Endodermal cell (in vitro differentiated cells): ENCODE measurements at regions not wholly inside any gene's neighbourhood (a gene's known extent, or its start where the extent isn't known, plus 50 kb on each side); places are given as distances from the start of the nearest gene placed in this dataset.

ENCODE experiments used
- DNase-seq: peaks from one replicate; pipeline ENCODE4 v3.0.0-alpha.2; 2017
- H3K27ac ChIP-seq: 2 replicates; pipeline ENCODE4 v1.5.1; 2013; ENCODE audit warnings: mild to moderate bottlenecking, low read depth, low read length, moderate library complexity
- H3K27me3 ChIP-seq: 2 replicates; pipeline ENCODE4 v1.6.1; 2013; ENCODE audit warnings: mild to moderate bottlenecking, low read length, moderate library complexity; ENCODE audit not compliant: insufficient read depth, control insufficient read depth, poor library complexity, severe bottlenecking
- H3K36me3 ChIP-seq: 2 replicates; pipeline ENCODE4 v1.7.0; 2013; ENCODE audit warnings: mild to moderate bottlenecking, low read length, moderate library complexity; ENCODE audit not compliant: control insufficient read depth, insufficient read depth
- H3K4me1 ChIP-seq: one replicate; pipeline ENCODE4 v1.7.0; 2013; ENCODE audit warnings: low read length; ENCODE audit not compliant: control insufficient read depth, insufficient read depth
- H3K4me3 ChIP-seq: 2 replicates; pipeline ENCODE4 v1.5.1; 2013; ENCODE audit warnings: mild to moderate bottlenecking, low read length, moderate library complexity
- H3K9ac ChIP-seq: 2 replicates; pipeline ENCODE4 v1.6.1; 2013; ENCODE audit warnings: mild to moderate bottlenecking, low read length, moderate library complexity; ENCODE audit not compliant: poor library complexity, severe bottlenecking; ENCODE audit errors: extremely low read depth
- H3K9me3 ChIP-seq: 2 replicates; pipeline ENCODE4 v1.6.1; 2013; ENCODE audit warnings: mild to moderate bottlenecking, low read length, moderate library complexity; ENCODE audit not compliant: control insufficient read depth
- H3K27ac Mint-ChIP-seq: 2 replicates; pipeline ENCODE4 v1.8.0; 2020; ENCODE audit warnings: mixed read lengths
- H3K27me3 Mint-ChIP-seq: 2 replicates; pipeline ENCODE4 v1.8.0; 2021; ENCODE audit warnings: mild to moderate bottlenecking, mixed read lengths; ENCODE audit not compliant: insufficient read depth
- H3K36me3 Mint-ChIP-seq: 2 replicates; pipeline ENCODE4 v1.8.0; 2020; ENCODE audit warnings: low read depth, mixed read lengths
- H3K4me1 Mint-ChIP-seq: 2 replicates; pipeline ENCODE4 v1.8.0; 2020; ENCODE audit warnings: mixed read lengths
- H3K4me3 Mint-ChIP-seq: 2 replicates; pipeline ENCODE4 v1.8.0; 2020; ENCODE audit warnings: mild to moderate bottlenecking, moderate library complexity, mixed read lengths
- H3K9me3 Mint-ChIP-seq: 2 replicates; pipeline ENCODE4 v1.8.0; 2020; ENCODE audit warnings: mild to moderate bottlenecking, mixed read lengths
- WGBS, 2 experiments: methylation state at CpG; one replicate each; pipeline versions ENCODE4 v1.1.5 to v1.1.7; 2013; ENCODE audit warnings: missing lambda C conversion rate in 2 of 2, mixed read lengths in 1 of 2; ENCODE audit not compliant: insufficient coverage in 1 of 2, insufficient read length in 1 of 2; 5-methylcytosine and 5-hydroxymethylcytosine counted together
- TF ChIP-seq, protein P1 (sequence below): fragments of 200-600 bp; sonication (generic); conservative IDR thresholded peaks from 2 replicates; pipeline ENCODE4 v1.5.0; 2021; ENCODE audit warnings: antibody characterized with exemption, mild to moderate bottlenecking

DNA sequence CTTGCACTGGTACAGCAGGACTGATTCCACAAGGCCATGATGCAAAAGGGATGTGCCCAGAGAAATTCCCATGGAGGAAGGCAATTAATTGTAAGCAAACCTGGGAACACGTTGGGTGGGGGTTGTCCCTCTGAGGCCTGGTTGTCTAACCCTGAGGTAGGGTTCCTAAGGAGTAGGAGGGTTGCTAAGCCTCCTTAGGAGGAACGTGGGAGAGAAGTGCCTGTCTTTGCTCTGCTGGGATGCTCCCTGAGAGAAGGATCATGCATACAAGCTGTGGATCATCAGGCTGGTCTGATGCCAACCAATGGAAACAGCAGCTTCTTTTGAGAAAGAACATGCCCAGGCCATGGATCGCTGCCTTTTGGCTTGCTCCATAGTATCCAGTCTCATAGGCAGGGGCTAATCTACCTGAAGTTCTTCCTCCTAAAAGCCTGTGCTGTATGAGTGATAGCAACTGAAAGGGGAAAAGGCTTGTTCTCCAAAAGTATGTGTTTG is 203.7 kb upstream of the NPVF start:
- H3K27ac ChIP-seq: no peak overlapping the region
- H3K27me3 ChIP-seq: no peaks in the 10 kb centered on the region
- Mint-ChIP-seq H3K27ac (no peak overlapping the region), H3K4me1 (peaks cover 15% of the 10 kb centered on the region), H3K36me3 (no peaks in the 10 kb centered on the region), H3K4me3 (no peak overlapping the region), H3K27me3 (peaks cover 3% of the 10 kb centered on the region), H3K9me3 (no peaks in the 10 kb centered on the region)
- no peak for DNase-seq
- H3K4me1 ChIP-seq: peaks cover 7% of the 10 kb centered on the region
- H3K4me3 ChIP-seq: no peak overlapping the region
- H3K9me3 ChIP-seq: no peaks in the 10 kb centered on the region
- H3K9ac ChIP-seq: no peak overlapping the region
- H3K36me3 ChIP-seq: no peaks in the 10 kb centered on the region
- WGBS, 2 experiments: 81 to 88% methylated on average over 2 to 3 of the region's 3 CpGs
- TF ChIP-seq, protein P1, sequence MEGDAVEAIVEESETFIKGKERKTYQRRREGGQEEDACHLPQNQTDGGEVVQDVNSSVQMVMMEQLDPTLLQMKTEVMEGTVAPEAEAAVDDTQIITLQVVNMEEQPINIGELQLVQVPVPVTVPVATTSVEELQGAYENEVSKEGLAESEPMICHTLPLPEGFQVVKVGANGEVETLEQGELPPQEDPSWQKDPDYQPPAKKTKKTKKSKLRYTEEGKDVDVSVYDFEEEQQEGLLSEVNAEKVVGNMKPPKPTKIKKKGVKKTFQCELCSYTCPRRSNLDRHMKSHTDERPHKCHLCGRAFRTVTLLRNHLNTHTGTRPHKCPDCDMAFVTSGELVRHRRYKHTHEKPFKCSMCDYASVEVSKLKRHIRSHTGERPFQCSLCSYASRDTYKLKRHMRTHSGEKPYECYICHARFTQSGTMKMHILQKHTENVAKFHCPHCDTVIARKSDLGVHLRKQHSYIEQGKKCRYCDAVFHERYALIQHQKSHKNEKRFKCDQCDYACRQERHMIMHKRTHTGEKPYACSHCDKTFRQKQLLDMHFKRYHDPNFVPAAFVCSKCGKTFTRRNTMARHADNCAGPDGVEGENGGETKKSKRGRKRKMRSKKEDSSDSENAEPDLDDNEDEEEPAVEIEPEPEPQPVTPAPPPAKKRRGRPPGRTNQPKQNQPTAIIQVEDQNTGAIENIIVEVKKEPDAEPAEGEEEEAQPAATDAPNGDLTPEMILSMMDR: no peak

- no peak for DNase-seq
- H3K36me3 ChIP-seq: no peaks in the 10 kb centered on the region
- H3K27me3 ChIP-seq: no peaks in the 10 kb centered on the region
- no peak overlapping the region for H3K9ac ChIP-seq
- no peak overlapping the region for H3K27ac Mint-ChIP-seq
- H3K36me3 Mint-ChIP-seq: no peaks in the 10 kb centered on the region
- WGBS, 2 experiments: 69 to 83% methylated on average over 2 of the region's 2 CpGs
- H3K27me3 Mint-ChIP-seq: peaks cover 3% of the 10 kb centered on the region
- H3K9me3 Mint-ChIP-seq: no peaks in the 10 kb centered on the region
- H3K4me1 Mint-ChIP-seq: peaks cover 16% of the 10 kb centered on the region
- H3K4me1 ChIP-seq: peaks cover 7% of the 10 kb centered on the region
- H3K4me3 ChIP-seq: no peak overlapping the region
- TF ChIP-seq, protein P1: no peak
- H3K4me3 Mint-ChIP-seq: no peak overlapping the region
- no peak overlapping the region for H3K27ac ChIP-seq
- no peaks in the 10 kb centered on the region for H3K9me3 ChIP-seq
These were observed 204.5 kb upstream of the NPVF start for GRCh38 chr7:25432807-25433206.

DNA sequence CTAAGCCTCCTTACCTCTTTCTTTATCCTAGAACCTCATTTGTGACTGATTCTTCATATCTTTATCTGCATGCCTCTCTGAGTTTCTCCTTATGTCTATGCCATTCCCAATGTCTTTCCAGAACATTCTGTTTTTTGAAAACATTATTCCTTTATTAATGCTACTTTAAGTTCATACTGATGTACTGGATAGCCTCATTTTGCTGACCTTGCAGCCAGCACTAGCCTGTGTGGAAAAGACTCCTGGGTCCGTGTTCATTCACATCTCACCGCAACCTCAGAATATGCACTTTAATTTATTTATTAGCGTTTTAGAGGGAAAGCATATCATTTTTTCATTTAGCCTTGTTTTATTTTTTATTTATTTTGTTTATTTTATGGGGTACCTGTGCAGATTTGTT is 208.1 kb upstream of the NPVF start:
- peaks cover 14% of the 10 kb centered on the region for H3K9me3 ChIP-seq
- Mint-ChIP-seq H3K9me3 (peaks cover 30% of the 10 kb centered on the region), H3K4me3 (no peak overlapping the region), H3K27ac (no peak overlapping the region), H3K36me3 (no peaks in the 10 kb centered on the region), H3K27me3 (peaks cover 3% of the 10 kb centered on the region), H3K4me1 (peaks cover 16% of the 10 kb centered on the region)
- TF ChIP-seq, protein P1: no peak
- H3K27me3 ChIP-seq: no peaks in the 10 kb centered on the region
- WGBS, 2 experiments: 96% methylated on average over 3 of the region's 3 CpGs; no CpG with 5 or more reads in 1 of the 2 experiments
- H3K4me1 ChIP-seq: peaks cover 7% of the 10 kb centered on the region
- no peak overlapping the region for H3K4me3 ChIP-seq
- H3K27ac ChIP-seq: no peak overlapping the region
- no peaks in the 10 kb centered on the region for H3K36me3 ChIP-seq
- DNase-seq: no peak
- no peak overlapping the region for H3K9ac ChIP-seq
